Liver (tissue), 3 donors: ENCODE measurements at regions not wholly inside any gene's neighbourhood (a gene's known extent, or its start where the extent isn't known, plus 50 kb on each side); places are given as distances from the start of the nearest gene placed in this dataset.

Source experiments
- CTCF ChIP-seq: fragments of 150-350 bp; IDR thresholded peaks from 2 replicates; pipeline ENCODE4 v1.5.1; 2017; ENCODE audit warnings: improper control_type of control experiment, low read depth, low read length; ENCODE audit not compliant: missing input control
- JUND ChIP-seq, 2 donors: IDR thresholded peaks; 2 replicates each; pipeline ENCODE4 v1.6.1; 2016; ENCODE audit warnings: antibody characterized with exemption in 2 of 2
- RAD21 ChIP-seq, 2 donors: IDR thresholded peaks; 2 replicates each; pipeline ENCODE4 v1.6.1; 2016; ENCODE audit warnings: antibody characterized with exemption in 2 of 2, mild to moderate bottlenecking in 2 of 2
- TAF1 ChIP-seq: conservative IDR thresholded peaks from 2 replicates; pipeline ENCODE4 v1.6.1; 2016; ENCODE audit warnings: antibody characterized with exemption, mild to moderate bottlenecking
- YY1 ChIP-seq: IDR thresholded peaks from 2 replicates; pipeline ENCODE4 v1.6.1; 2016; ENCODE audit warnings: antibody characterized with exemption, mild to moderate bottlenecking
- TF ChIP-seq, protein P1 (sequence below): IDR thresholded peaks from 2 replicates; pipeline ENCODE4 v1.6.1; 2016; ENCODE audit warnings: antibody characterized with exemption
- TF ChIP-seq, protein P2 (sequence below): IDR thresholded peaks from 2 replicates; pipeline ENCODE4 v1.6.1; 2016; ENCODE audit warnings: antibody characterized with exemption
- donor health status: healthy.
- donor health status: healthy.

- TF ChIP-seq CTCF (no peak), TAF1 (no peak), YY1 (no peak), RAD21 (IDR thresholded peaks at IDR 0.05) (peak in 1 of 2 donors; percentile 8), JUND (IDR thresholded peaks at IDR 0.05) (no peak)
- TF ChIP-seq, protein P1, sequence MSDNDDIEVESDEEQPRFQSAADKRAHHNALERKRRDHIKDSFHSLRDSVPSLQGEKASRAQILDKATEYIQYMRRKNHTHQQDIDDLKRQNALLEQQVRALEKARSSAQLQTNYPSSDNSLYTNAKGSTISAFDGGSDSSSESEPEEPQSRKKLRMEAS, result no peak
- TF ChIP-seq, protein P2, sequence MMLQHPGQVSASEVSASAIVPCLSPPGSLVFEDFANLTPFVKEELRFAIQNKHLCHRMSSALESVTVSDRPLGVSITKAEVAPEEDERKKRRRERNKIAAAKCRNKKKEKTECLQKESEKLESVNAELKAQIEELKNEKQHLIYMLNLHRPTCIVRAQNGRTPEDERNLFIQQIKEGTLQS, result no peak
These were observed 1153.1 kb upstream of the GJE1 start for GRCh38 chr6:140979642-140980091.
